H1 (cell line): ENCODE measurements at regions not wholly inside any gene's neighbourhood (a gene's known extent, or its start where the extent isn't known, plus 50 kb on each side); places are given as distances from the start of the nearest gene placed in this dataset.

Experiments used
- CTCF ChIA-PET: fragments of 300-600 bp; sonication (Branson Sonifier 250); formaldehyde crosslinking; loops from one replicate; lab custom pipeline; 2021; ENCODE audit not compliant: partially characterized antibody; lab: Charles Lee
- POLR2A ChIA-PET: fragments of 300-600 bp; sonication (Branson Sonifier 250); formaldehyde crosslinking; loops from one replicate; lab custom pipeline; 2021; ENCODE audit warnings: inconsistent platforms; ENCODE audit not compliant: partially characterized antibody; lab: Charles Lee
- DNase-seq, 2 experiments: peaks; one replicate each; pipeline versions ENCODE4 v3.0.0 to v3.0.0-alpha.2; 2010 to 2022; ENCODE audit warnings: low spot score in 2 of 2, low read depth in 1 of 2, mixed read lengths in 1 of 2
- FAIRE-seq: peaks from 2 replicates; lab custom pipeline; 2011; peaks lifted over from hg19 to GRCh38; lab: Jason Lieb, UNC
- H2AFZ ChIP-seq: 2 replicates; pipeline ENCODE4 v1.8.1; 2012; ENCODE audit warnings: low read length, inconsistent platforms
- H2AK5ac ChIP-seq: 2 replicates; pipeline ENCODE4 v1.6.1; 2013; ENCODE audit warnings: low read depth, low read length
- H2BK120ac ChIP-seq: replicated peaks from 2 replicates; pipeline ENCODE3; 2013; ENCODE audit warnings: low read depth, low read length, inconsistent platforms
- H2BK12ac ChIP-seq: 2 replicates; pipeline ENCODE4 v1.6.1; 2013; ENCODE audit warnings: low read depth, low read length
- H2BK15ac ChIP-seq: 2 replicates; pipeline ENCODE4 v1.6.1; 2013; ENCODE audit warnings: low read length
- H2BK20ac ChIP-seq: 2 replicates; pipeline ENCODE4 v1.6.1; 2013; ENCODE audit warnings: low read length
- H2BK5ac ChIP-seq: 2 replicates; pipeline ENCODE4 v1.6.1; 2013; ENCODE audit warnings: low read depth, low read length
- H3K14ac ChIP-seq: 2 replicates; pipeline ENCODE4 v1.6.1; 2013; ENCODE audit warnings: inconsistent platforms; ENCODE audit not compliant: insufficient read length
- H3K18ac ChIP-seq: 2 replicates; pipeline ENCODE4 v1.6.1; 2013; ENCODE audit warnings: low read length; ENCODE audit errors: extremely low read depth
- H3K23ac ChIP-seq: 2 replicates; pipeline ENCODE4 v1.6.1; 2013; ENCODE audit warnings: inconsistent platforms; ENCODE audit not compliant: insufficient read length
- H3K23me2 ChIP-seq: 2 replicates; pipeline ENCODE4 v1.6.1; 2013; ENCODE audit warnings: low read depth, low read length
- H3K27ac ChIP-seq: 2 replicates; pipeline ENCODE4 v1.6.1; 2011; ENCODE audit warnings: low read depth, low read length, inconsistent platforms
- H3K27me3 ChIP-seq, 4 experiments: replicated peaks in 1 of 4; 1 replicate in 1 of 4; 2 replicates in 3 of 4; pipeline versions ENCODE4 v1.6.1 to v1.8.1; 2011 to 2013; ENCODE audit warnings: low read length in 3 of 4, mild to moderate bottlenecking in 3 of 4, inconsistent platforms in 2 of 4, mixed read lengths in 2 of 4, moderate library complexity in 1 of 4; ENCODE audit not compliant: control insufficient read depth in 3 of 4, insufficient read depth in 3 of 4; ENCODE audit errors: extremely low read depth in 1 of 4
- H3K36me3 ChIP-seq, 4 experiments: 2 replicates each; pipeline versions ENCODE4 v1.6.1 to v1.8.1; 2011 to 2013; ENCODE audit warnings: mild to moderate bottlenecking in 4 of 4, low read length in 3 of 4, moderate library complexity in 2 of 4, control low read depth in 1 of 4, inconsistent platforms in 1 of 4; ENCODE audit not compliant: insufficient read depth in 4 of 4, control insufficient read depth in 2 of 4
- H3K4ac ChIP-seq: replicated peaks from 2 replicates; pipeline ENCODE3; 2013; ENCODE audit warnings: low read length, low read depth, mixed read lengths, inconsistent platforms; ENCODE audit not compliant: insufficient read length
- H3K4me1 ChIP-seq, 4 experiments: replicated peaks in 1 of 4; 1 replicate in 1 of 4; 2 replicates in 3 of 4; pipeline versions ENCODE4 v1.6.1 to v1.8.1; 2011 to 2013; ENCODE audit warnings: low read length in 3 of 4, inconsistent platforms in 2 of 4, mixed read lengths in 1 of 4; ENCODE audit not compliant: insufficient read depth in 4 of 4, control insufficient read depth in 3 of 4
- H3K4me2 ChIP-seq, 2 experiments: 2 replicates each; pipeline versions ENCODE4 v1.6.1 to v1.8.1; 2011 to 2013; ENCODE audit warnings: low read depth in 2 of 2, low read length in 2 of 2, control low read depth in 1 of 2, inconsistent platforms in 1 of 2, mild to moderate bottlenecking in 1 of 2; ENCODE audit not compliant: insufficient read depth in 1 of 2
- H3K4me3 ChIP-seq, 4 experiments: fragments of 200-600, 300-600 bp in 1 of 4; sonication (generic), shearing (Covaris generic), sonication (Bioruptor Twin) in 1 of 4; 2 replicates each; pipeline versions ENCODE4 v1.5.1 to v1.8.1; 2011 to 2016; ENCODE audit warnings: low read length in 4 of 4, low read depth in 3 of 4, control low read depth in 2 of 4, inconsistent platforms in 2 of 4, mild to moderate bottlenecking in 2 of 4, mixed read lengths in 1 of 4, moderate library complexity in 1 of 4; ENCODE audit not compliant: insufficient read depth in 2 of 4; ENCODE audit errors: extremely low read depth in 1 of 4
- H3K56ac ChIP-seq: replicated peaks from 2 replicates; pipeline ENCODE3; 2013; ENCODE audit warnings: low read depth, mild to moderate bottlenecking, mixed read lengths, low read length, inconsistent platforms; ENCODE audit not compliant: insufficient read length
- H3K79me1 ChIP-seq: 2 replicates; pipeline ENCODE4 v1.6.1; 2013; ENCODE audit warnings: low read depth, low read length, control low read depth
- H3K79me2 ChIP-seq, 2 experiments: 2 replicates each; pipeline versions ENCODE4 v1.6.1 to v1.8.1; 2012 to 2013; ENCODE audit warnings: low read length in 2 of 2, mild to moderate bottlenecking in 2 of 2, inconsistent platforms in 1 of 2; ENCODE audit not compliant: insufficient read depth in 2 of 2, control insufficient read depth in 1 of 2
- H3K9ac ChIP-seq, 4 experiments: replicated peaks in 1 of 4; 1 replicate in 1 of 4; 2 replicates in 3 of 4; pipeline versions ENCODE4 v1.6.1 to v1.8.1; 2011 to 2013; ENCODE audit warnings: low read depth in 3 of 4, low read length in 3 of 4, control low read depth in 2 of 4, mild to moderate bottlenecking in 2 of 4, moderate library complexity in 2 of 4, inconsistent platforms in 1 of 4; ENCODE audit errors: extremely low read depth in 1 of 4
- H3K9me3 ChIP-seq, 2 experiments: 2 replicates each; pipeline versions ENCODE4 v1.6.1 to v1.8.1; 2012 to 2013; ENCODE audit warnings: mild to moderate bottlenecking in 2 of 2, moderate library complexity in 2 of 2, control low read depth in 1 of 2, inconsistent platforms in 1 of 2, low read depth in 1 of 2, low read length in 1 of 2, mixed read lengths in 1 of 2; ENCODE audit not compliant: insufficient read depth in 2 of 2
- H4K20me1 ChIP-seq, 2 experiments: replicated peaks in 1 of 2; 2 replicates each; pipeline versions ENCODE3 to v1.8.1; 2011 to 2013; ENCODE audit warnings: inconsistent platforms in 2 of 2, low read length in 2 of 2, mild to moderate bottlenecking in 1 of 2; ENCODE audit not compliant: insufficient read depth in 2 of 2, control insufficient read depth in 1 of 2
- H4K5ac ChIP-seq: 2 replicates; pipeline ENCODE4 v1.6.1; 2013; ENCODE audit warnings: low read length, low read depth, mixed read lengths, inconsistent platforms; ENCODE audit not compliant: insufficient read length
- H4K8ac ChIP-seq: 2 replicates; pipeline ENCODE4 v1.8.0; 2013; ENCODE audit warnings: mild to moderate bottlenecking, moderate library complexity, low read length, inconsistent platforms; ENCODE audit not compliant: insufficient read depth; ENCODE audit errors: extremely low read depth
- H4K91ac ChIP-seq: replicated peaks from 2 replicates; pipeline ENCODE3; 2013; ENCODE audit warnings: low read length, mixed read lengths, inconsistent platforms; ENCODE audit not compliant: insufficient read length
- CHD2 ChIP-seq: IDR thresholded peaks from 2 replicates; pipeline ENCODE4 v1.6.1; 2012; ENCODE audit warnings: low read length, improper control_type of control experiment
- CREB1 ChIP-seq: IDR thresholded peaks from 2 replicates; pipeline ENCODE4 v1.6.1; 2012; ENCODE audit warnings: inconsistent platforms
- EGR1 ChIP-seq: IDR thresholded peaks from 2 replicates; pipeline ENCODE4 v1.6.1; 2011; ENCODE audit warnings: low read depth, low read length, borderline replicate concordance
- EP300 ChIP-seq, 2 experiments: IDR thresholded peaks; 1 replicate in 1 of 2; 2 replicates in 1 of 2; pipeline ENCODE4 v1.6.1; 2011 to 2012; ENCODE audit warnings: low read depth in 2 of 2, low read length in 2 of 2, mild to moderate bottlenecking in 2 of 2, borderline replicate concordance in 1 of 2, inconsistent platforms in 1 of 2, moderate library complexity in 1 of 2
- GABPA ChIP-seq: IDR thresholded peaks from 2 replicates; pipeline ENCODE4 v1.6.1; 2011; ENCODE audit warnings: mild to moderate bottlenecking, low read length, moderate library complexity, borderline replicate concordance; ENCODE audit not compliant: insufficient read depth
- HDAC6 ChIP-seq: IDR thresholded peaks from one replicate; pipeline ENCODE4 v1.7.1; 2012; ENCODE audit warnings: low read depth, mild to moderate bottlenecking, inconsistent platforms, low read length, moderate library complexity
- NANOG ChIP-seq: IDR thresholded peaks from 2 replicates; pipeline ENCODE4 v1.6.1; 2011; ENCODE audit warnings: low read length, low read depth, mild to moderate bottlenecking, inconsistent platforms; ENCODE audit not compliant: insufficient read depth, poor library complexity, severe bottlenecking
- POLR2A ChIP-seq, 2 experiments: IDR thresholded peaks; 1 replicate in 1 of 2; 2 replicates in 1 of 2; pipeline ENCODE4 v1.6.1; 2011; ENCODE audit warnings: low read depth in 2 of 2, low read length in 2 of 2, mild to moderate bottlenecking in 2 of 2; ENCODE audit errors: control extremely low read depth in 1 of 2
- POU5F1 ChIP-seq: IDR thresholded peaks from 2 replicates; pipeline ENCODE4 v1.6.1; 2011; ENCODE audit warnings: low read depth, mild to moderate bottlenecking, low read length, moderate library complexity
- RAD21 ChIP-seq, 2 experiments: IDR thresholded peaks in 1 of 2; conservative IDR thresholded peaks in 1 of 2; 2 replicates each; pipeline ENCODE4 v1.6.1; 2011; ENCODE audit warnings: low read depth in 2 of 2, low read length in 2 of 2, improper control_type of control experiment in 1 of 2, inconsistent platforms in 1 of 2, mild to moderate bottlenecking in 1 of 2, moderate library complexity in 1 of 2
- RNF2 ChIP-seq: fragments of 200-900, 300-1000 bp; sonication (generic); IDR thresholded peaks from 2 replicates; pipeline ENCODE4 v1.7.1; 2016; ENCODE audit warnings: borderline replicate concordance, low read depth, mild to moderate bottlenecking, antibody characterized with exemption, low read length; ENCODE audit not compliant: poor library complexity, severe bottlenecking; ENCODE audit errors: missing control alignments
- SP1 ChIP-seq: IDR thresholded peaks from 2 replicates; pipeline ENCODE4 v1.6.1; 2011; ENCODE audit warnings: low read depth, low read length
- SRF ChIP-seq: IDR thresholded peaks from 2 replicates; pipeline ENCODE4 v1.6.1; 2011; ENCODE audit warnings: mild to moderate bottlenecking, low read depth, low read length, moderate library complexity
- WGBS, 2 experiments: shearing (Covaris generic) in 1 of 2; methylation state at CpG; one replicate each; pipeline versions ENCODE4 v1.1.6 to v1.1.7; 2013 to 2015; ENCODE audit warnings: low lambda C conversion rate in 2 of 2, mixed read lengths in 2 of 2, inconsistent platforms in 1 of 2, low coverage in 1 of 2, missing lambda C conversion rate in 1 of 2; ENCODE audit not compliant: insufficient replicate concordance in 2 of 2, insufficient coverage in 1 of 2, insufficient read length in 1 of 2; ENCODE audit errors: extremely low coverage in 1 of 2, missing lambda C conversion rate in 1 of 2; 5-methylcytosine and 5-hydroxymethylcytosine counted together

DNA sequence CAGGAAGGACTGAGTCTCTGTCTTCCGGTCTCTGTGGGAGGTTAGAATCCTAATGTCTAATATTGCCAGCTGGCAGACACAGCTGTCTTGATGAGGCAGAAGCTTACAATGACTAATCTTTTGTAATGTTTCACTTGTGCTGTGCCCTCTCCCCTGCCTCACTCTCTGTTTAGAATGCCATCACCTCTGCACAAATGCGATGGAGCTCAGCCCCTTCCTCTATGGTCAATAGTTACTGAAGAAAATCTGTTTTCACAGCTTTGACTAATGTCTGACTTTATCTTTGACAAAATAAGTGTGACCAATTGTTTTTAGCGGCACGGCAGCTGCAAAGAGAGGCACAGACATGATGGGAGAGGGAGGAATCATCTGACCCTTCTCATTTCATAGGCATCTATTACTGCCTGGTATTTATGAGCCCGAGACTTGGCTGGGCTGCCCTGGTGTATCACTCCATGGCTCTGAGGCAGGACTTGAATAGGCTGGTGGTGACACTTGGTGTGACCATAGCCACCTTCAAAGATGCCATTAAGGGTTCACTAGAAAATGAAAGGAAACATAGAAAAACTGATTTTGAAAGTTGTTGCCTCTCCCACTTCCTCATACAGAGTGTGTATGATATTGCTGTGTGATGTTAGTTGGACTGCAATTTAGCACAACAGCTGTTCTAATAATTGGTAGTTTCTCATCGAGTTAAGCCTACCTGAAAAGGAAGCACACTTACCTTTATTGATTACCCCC, 163.2 kb upstream of the NBPF11 start:
- no peak overlapping the region for H3K18ac ChIP-seq
- no peak overlapping the region for H3K4me2 ChIP-seq
- peaks cover 0 to 3% (median 1%) of the 10 kb centered on the region in 4 experiments; a peak in 2 of 7 replicates for H3K4me1 ChIP-seq
- DNase-seq (no peak), FAIRE-seq (no peak)
- no peak overlapping the region for H2BK5ac ChIP-seq
- no peak overlapping the region for H4K5ac ChIP-seq
- H3K36me3 ChIP-seq, result no peaks in the 10 kb centered on the region
- no peak overlapping the region for H2AFZ ChIP-seq
- H3K56ac ChIP-seq, result no peak overlapping the region
- H3K4ac ChIP-seq, result no peak overlapping the region
- no peak overlapping the region for H4K8ac ChIP-seq
- ChIA-PET CTCF (interaction anchor here (0.8 to 1.1 kb wide), 2 partner anchors 12 to 30 kb away, joined by 3 to 4 read pairs; no protein-coding TSS in a partner anchor), POLR2A (interaction anchor here (0.9 to 2.8 kb wide), 3 partner anchors 9 to 52 kb away, joined by 4 to 11 read pairs (median 4); no protein-coding TSS in a partner anchor)
- H3K79me2 ChIP-seq, result no peaks in the 10 kb centered on the region
- no peak overlapping the region for H3K14ac ChIP-seq
- H3K9ac ChIP-seq, result no peak overlapping the region
- no peak overlapping the region for H2BK120ac ChIP-seq
- no peak overlapping the region for H3K23ac ChIP-seq
- no peak overlapping the region for H3K4me3 ChIP-seq
- peaks cover 13% of the 10 kb centered on the region for H3K23me2 ChIP-seq
- WGBS, 2 experiments, result 87% methylated on average over 6 of the region's 6 CpGs; no CpG with 5 or more reads in 1 of the 2 experiments
- no peak overlapping the region for H2AK5ac ChIP-seq
- H2BK20ac ChIP-seq, result no peak overlapping the region
- no peak overlapping the region for H3K27ac ChIP-seq
- H3K79me1 ChIP-seq, result no peaks in the 10 kb centered on the region
- H4K91ac ChIP-seq, result no peak overlapping the region
- no peak overlapping the region for H2BK15ac ChIP-seq
- no peaks in the 10 kb centered on the region for H4K20me1 ChIP-seq
- H3K9me3 ChIP-seq, result no peaks in the 10 kb centered on the region
- H3K27me3 ChIP-seq, result peaks cover 10 to 34% (median 22%) of the 10 kb centered on the region in 4 experiments
- no peak overlapping the region for H2BK12ac ChIP-seq
- no peak for TF ChIP-seq EP300 (IDR thresholded peaks at IDR 0.05; ENCODE audit: borderline replicate concordance in 1 of 2, low read depth in 2 of 2, low read length in 2 of 2)
- no peak for TF ChIP-seq EGR1
- no peak for TF ChIP-seq GABPA
- TF ChIP-seq RNF2, result no peak
- TF ChIP-seq SRF, result no peak
- no peak for TF ChIP-seq CHD2
- no peak for TF ChIP-seq SP1
- TF ChIP-seq POU5F1, result no peak
- TF ChIP-seq RAD21 (IDR thresholded peaks at IDR 0.05 in 1 of 2, conservative IDR thresholded peaks at IDR 0.05 in 1 of 2; ENCODE audit: low read depth in 2 of 2, low read length in 2 of 2), result no peak
- no peak for TF ChIP-seq POLR2A (IDR thresholded peaks at IDR 0.05; ENCODE audit: control extremely low read depth in 1 of 2, low read depth in 2 of 2, low read length in 2 of 2)
- TF ChIP-seq HDAC6, result no peak
- no peak for TF ChIP-seq CREB1
- TF ChIP-seq NANOG, result no peak
